ENCODE measurements at regions not wholly inside any gene's neighbourhood (a gene's known extent, or its start where the extent isn't known, plus 50 kb on each side); places are given as distances from the start of the nearest gene placed in this dataset.

- TF ChIP-seq POLR2A (IDR thresholded peaks at IDR 0.05; ENCODE audit: low read depth, low read length) (no peak), POLR2AphosphoS5 (IDR thresholded peaks at IDR 0.05; ENCODE audit: low read depth, low read length) (no peak)
Measured at GRCh38 chr3:62961874-62962556, 86.8 kb upstream of the CADPS start.

All from GM12892 (cell line).